Medulla oblongata (tissue), 1 donor: ENCODE measurements at regions not wholly inside any gene's neighbourhood (a gene's known extent, or its start where the extent isn't known, plus 50 kb on each side); places are given as distances from the start of the nearest gene placed in this dataset.

Experiments
- DNase-seq: peaks from one replicate; pipeline ENCODE4 v3.0.0-alpha.2; 2015; ENCODE audit errors: extremely low spot score

DNA sequence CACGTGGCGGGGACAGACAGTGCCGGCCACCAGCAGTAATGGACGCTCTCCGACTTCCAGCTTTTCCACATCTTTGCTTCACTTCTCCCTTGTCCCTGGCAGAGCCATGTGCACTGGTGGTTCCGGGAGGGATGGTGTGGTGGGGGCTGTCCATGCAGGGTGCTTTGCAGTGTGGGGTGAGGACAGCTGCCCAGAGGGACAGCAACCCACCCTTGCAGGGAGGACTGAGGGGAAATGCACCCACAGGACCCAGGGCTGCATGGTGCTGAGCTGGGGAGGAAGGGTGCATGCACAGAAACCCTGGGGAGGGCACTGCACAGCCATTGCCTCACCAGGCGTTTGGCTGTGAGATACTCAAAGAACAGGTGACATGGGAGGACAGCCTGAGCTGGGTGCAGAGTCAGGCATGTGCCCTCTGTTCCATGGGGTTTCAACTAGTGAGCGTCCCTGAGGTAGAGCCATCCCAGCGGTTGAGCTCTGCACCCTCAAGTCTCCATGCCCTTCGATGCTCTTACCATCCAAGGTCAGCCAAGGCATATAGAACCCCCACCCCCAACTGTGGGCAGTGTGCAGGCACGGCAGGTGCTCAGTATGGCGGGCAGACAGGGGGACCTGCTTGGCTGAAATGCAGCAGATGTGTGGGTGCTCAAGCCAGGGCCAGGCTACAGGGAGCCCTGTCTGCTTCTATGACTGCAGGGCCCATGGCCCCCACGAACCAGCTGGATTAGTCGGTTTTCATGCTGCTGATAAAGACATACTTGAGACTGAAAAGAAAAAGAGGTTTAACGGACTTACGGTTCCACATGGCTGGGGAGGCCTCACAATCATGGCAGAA, 239.7 kb downstream of the TTLL2 start:
- no peak for DNase-seq

DNA sequence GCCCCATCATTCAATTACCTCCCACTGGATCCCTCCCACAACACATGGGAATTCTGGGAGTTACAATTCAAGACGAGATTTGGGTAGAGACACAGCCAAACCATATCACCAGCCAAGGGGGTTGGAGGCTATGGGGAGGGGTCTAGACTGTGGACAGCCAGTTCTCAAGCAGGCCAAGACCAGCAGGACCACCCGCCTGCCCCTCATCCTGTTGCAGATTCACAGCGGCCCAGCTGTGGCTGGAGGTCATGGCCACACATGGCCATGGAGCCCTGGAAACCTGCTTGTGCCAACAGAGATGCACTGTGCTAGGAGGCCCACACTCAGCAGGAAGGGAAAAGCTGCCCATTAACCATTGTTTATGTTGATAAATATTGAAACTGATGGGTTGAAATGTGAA, 240.5 kb downstream of the TTLL2 start:
- DNase-seq: no peak

GRCh38 chr6:167565884-167566599, 241.2 kb downstream of the TTLL2 start:
- no peak for DNase-seq

GRCh38 chr6:167566711-167567141, 241.8 kb downstream of the TTLL2 start:
- no peak for DNase-seq

- DNase-seq: no peak
Observed at GRCh38 chr6:167567142-167568033, 242.5 kb downstream of the TTLL2 start.

- DNase-seq: no peak
Observed at GRCh38 chr6:167568407-167569024, 243.6 kb downstream of the TTLL2 start.

GRCh38 chr6:167569041-167569805, 244.3 kb downstream of the TTLL2 start:
- no peak for DNase-seq

DNA sequence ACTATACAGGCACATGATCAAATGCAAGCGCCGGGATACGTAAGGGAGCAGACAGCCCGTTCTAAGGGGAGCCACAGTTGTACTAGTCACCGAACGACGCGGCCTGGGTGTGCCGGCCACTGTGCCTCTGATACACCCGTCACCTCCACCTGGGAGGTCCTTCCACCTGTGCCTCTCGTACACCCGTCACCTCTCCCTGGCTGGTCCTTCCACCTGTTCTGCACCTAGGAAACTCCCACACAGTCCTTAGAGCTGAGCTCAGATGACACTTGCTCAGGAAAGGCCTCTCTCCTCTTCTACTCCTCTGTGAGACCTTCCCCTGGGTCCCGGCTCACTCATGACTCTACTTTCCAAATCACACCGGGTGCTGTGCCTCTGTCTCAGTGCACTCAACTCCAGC, 245.0 kb downstream of the TTLL2 start:
- no peak for DNase-seq

DNA sequence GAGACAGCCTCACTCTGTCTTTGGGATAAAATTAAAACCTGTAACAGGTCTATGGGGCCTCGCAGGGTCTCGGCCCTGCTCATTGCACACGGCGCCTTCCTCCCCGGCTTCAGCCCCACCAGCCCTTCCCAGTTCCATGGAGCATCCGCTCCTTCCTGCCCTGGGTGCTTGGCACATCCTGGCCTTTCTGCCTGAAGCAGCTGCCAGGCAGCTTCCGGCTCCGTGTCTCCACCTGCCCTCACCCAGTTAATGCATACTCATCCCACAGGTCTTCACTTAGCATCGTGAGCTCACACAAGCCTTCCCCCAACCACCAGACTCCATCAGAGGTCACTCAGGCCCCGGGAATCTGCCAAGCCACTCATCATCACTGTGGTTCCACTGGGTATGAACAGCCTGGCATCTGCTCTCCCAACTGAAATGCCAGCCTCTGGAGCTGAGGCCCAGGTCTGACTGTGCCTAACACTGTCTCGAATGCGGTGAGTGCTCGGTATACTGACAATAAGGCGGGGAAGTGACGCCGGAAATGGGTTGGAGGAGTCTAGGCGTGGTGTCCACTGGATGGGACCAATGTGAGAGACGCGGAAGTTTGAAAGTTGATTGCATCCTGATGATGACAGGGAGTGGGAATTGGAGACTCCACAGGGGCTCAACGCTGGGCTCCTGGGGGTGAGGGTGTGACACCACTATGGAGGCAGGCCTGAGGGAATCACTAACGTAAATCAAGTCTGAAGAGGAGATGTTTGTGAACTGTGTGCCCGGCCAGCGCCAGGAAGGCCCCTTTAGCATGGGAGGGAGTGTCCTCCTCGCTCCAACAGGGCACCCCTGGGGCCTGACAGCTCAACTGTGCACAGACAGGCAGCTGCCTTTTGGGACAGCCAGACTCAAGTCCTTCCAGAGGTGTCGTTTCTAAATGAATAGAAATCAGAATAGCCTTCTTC, 245.8 kb downstream of the TTLL2 start:
- no peak for DNase-seq

DNA sequence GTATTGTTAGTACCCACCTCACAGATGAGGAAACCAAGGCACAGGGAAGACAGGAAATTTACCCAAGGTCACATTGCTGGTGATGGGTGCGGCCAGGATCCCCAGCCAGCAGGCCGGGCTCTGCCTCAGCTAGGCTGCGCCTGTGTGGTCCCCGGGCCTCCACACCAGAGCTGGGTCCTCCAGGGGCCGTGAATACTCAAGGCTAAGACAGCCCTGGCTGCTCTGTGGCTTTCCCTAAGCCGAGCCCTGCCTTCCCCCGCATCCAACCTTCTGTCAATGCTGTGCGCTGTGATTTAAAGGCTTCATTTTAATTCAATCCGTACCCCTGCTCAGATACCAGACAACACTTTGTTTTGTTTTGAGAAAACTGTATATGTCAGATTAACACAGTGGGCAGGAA, 246.7 kb downstream of the TTLL2 start:
- DNase-seq: no peak

DNA sequence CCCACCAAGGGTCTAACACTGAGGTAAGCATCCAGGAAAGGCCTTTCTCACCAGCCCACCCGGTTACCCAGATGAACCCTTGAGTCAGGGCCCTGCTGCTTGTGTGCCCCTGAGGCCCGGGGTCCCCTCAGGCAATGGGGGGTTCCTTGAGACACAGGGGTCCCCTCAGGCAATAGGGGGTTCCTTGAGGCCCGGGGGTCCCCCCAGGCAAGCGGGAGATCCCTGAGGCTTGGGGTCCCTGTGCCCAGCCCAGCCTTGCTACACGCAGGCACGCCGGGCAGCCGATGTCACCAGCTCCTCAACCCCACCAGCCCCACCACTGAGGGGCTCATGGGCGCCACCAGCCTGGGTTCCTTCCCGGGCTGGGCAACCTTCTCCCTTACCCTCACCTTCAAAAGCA, 247.2 kb downstream of the TTLL2 start:
- no peak for DNase-seq

DNA sequence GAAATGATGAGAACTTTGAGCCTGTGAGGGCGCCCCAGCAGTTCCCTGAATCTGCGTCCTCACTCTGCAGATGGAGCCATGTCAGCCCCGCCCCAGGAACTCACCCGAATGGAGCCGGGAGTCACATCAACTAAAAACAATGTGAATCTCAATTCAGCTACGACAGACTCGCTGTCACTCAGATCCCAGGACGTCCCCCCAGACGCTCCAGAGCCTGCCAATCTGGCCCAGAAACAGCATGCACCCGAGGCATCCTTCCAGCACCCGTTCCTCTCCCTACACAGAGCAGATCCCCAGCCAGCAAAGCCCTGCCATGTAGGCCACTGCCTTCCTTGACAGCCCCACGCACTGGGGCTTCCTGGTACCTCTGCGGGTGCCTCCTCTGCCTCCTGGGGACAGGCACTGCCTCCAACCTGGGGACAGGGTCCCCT, 248.0 kb downstream of the TTLL2 start:
- DNase-seq: no peak

GRCh38 chr6:167573461-167574215, 248.8 kb downstream of the TTLL2 start:
- DNase-seq: no peak

GRCh38 chr6:167574431-167575151, 249.7 kb downstream of the TTLL2 start:
- DNase-seq: no peak

GRCh38 chr6:167575158-167575696, 250.3 kb downstream of the TTLL2 start:
- no peak for DNase-seq

DNA sequence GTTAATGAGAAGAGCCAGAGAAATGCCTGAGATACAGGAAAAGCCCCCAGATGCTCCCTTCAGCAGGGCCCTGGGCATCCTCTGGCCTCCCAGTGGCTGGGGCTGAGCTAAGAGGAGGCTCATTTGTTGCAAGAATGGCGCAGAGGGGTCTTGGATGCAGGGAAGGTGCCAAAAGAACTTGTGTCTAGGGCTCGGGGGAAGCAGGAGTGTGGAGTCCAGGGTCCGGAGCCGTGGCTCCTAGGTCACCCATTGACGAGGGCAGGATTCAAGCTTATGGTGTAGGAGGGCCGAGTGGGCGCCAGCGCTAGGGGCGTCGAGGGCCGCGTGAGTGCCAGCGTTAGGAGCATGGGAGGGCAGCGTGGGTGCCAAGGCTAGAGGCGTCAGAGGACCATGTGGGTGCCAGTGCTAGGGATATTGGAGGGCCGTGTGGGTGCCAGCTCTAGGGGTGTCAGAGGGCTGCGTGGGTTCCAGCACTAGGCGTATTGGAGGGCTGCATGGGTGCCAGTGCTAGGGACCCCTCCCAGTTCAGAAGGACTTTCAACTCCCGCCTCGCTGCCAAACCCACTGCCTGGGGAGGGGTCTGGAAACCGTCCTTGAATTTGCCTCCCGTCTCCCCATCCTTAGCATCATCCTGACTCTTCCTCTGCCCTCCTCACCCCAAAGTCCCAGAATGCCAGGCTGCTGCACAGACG, 250.5 kb upstream of the AFDN start:
- no peak for DNase-seq

DNA sequence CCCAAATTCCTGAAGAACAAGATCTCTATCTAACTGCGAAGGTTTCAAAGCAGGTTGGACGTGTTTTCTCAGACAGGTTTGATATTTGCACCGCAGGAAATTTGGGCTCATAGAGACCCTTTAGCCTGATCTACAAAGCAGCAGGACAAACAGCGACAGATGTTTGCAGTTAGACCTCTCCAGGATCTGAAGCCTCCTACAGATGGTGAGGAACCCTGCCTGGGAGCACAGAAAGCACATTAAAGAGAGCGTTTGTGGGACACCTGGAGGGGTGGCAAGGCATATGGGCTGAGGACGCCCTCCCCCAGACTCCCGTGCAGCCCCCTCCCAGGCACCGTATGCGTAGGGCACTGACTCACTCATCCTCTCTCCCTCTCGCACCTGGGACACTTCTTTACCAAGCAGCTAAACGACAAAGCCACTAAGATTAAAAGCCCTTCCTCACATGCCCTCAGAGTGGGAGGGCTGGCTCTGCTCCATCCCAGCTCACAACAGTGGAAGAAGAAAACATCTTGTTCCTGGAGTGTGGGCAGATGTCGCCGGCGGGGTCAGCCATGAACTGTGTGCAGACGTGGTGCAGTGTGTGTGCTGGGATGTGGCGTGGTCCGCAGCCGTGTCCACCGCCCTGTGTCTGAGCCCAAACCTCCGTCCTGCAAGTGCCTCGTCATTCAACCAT, 249.7 kb upstream of the AFDN start:
- no peak for DNase-seq
